GM23248 (cell line): ENCODE measurements at regions not wholly inside any gene's neighbourhood (a gene's known extent, or its start where the extent isn't known, plus 50 kb on each side); places are given as distances from the start of the nearest gene placed in this dataset.

Experiments
- EZH2 ChIP-seq: fragments of 200-600 bp; sonication (generic); IDR thresholded peaks from 2 replicates; pipeline ENCODE4 v1.6.1; 2018; ENCODE audit warnings: antibody characterized with exemption, mild to moderate bottlenecking; ENCODE audit not compliant: insufficient read depth, poor library complexity, severe bottlenecking
- EZH2phosphoT487 ChIP-seq: fragments of 200-600 bp; sonication (generic); IDR thresholded peaks from 2 replicates; pipeline ENCODE4 v1.6.1; 2018; ENCODE audit warnings: antibody characterized with exemption, moderate library complexity, mild to moderate bottlenecking, low read depth; ENCODE audit not compliant: insufficient read depth

GRCh38 chr3:35292568-35292967 lies 346.8 kb upstream of the ARPP21 start:
- TF ChIP-seq EZH2 (no peak), EZH2phosphoT487 (no peak)
